GM19043 (cell line): ENCODE measurements at regions not wholly inside any gene's neighbourhood (a gene's known extent, or its start where the extent isn't known, plus 50 kb on each side); places are given as distances from the start of the nearest gene placed in this dataset.

Experiments
- ATAC-seq: cut with Tn5 transposase; IDR thresholded peaks from one replicate; pipeline ENCODE4 v1.9.1; 2021; ENCODE audit warnings: low read depth; ENCODE audit not compliant: unreplicated experiment

- ATAC-seq: no peak
Measured at GRCh38 chr5:54927097-54927746, 58.2 kb downstream of the ESM1 start.

GRCh38 chr5:54924487-54924886 lies 60.9 kb downstream of the ESM1 start:
- no peak for ATAC-seq

GRCh38 chr5:54917323-54917722 lies 68.1 kb downstream of the ESM1 start:
- no peak for ATAC-seq

DNA sequence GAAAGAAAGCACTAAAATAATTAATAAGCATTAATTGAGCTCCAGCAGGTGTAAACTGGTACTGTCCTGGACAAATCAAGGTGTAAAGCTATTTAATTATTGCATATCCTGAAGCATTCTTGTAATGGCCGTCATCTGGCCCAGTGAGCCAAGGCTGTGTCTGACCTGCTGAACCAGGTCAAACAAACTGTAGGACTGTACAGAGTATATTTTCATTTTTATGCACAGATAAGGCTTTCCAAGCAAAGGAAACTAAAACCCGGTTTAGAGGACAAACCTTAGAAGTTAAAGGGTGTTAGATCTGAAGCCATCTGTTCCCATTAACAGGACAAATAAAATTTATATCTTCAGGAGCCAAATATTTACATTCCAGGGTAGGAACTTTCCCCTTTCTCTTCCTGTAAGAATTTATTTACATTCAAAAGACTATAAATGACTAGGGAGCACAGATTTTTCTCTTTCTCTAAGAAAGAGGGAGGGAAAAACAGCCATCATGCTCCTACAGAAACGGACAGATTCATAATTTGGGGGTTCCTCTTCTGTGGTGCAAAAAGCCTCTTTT lies 69.8 kb downstream of the ESM1 start:
- no peak for ATAC-seq

GRCh38 chr5:54912021-54912420 lies 73.4 kb downstream of the ESM1 start:
- ATAC-seq: no peak

DNA sequence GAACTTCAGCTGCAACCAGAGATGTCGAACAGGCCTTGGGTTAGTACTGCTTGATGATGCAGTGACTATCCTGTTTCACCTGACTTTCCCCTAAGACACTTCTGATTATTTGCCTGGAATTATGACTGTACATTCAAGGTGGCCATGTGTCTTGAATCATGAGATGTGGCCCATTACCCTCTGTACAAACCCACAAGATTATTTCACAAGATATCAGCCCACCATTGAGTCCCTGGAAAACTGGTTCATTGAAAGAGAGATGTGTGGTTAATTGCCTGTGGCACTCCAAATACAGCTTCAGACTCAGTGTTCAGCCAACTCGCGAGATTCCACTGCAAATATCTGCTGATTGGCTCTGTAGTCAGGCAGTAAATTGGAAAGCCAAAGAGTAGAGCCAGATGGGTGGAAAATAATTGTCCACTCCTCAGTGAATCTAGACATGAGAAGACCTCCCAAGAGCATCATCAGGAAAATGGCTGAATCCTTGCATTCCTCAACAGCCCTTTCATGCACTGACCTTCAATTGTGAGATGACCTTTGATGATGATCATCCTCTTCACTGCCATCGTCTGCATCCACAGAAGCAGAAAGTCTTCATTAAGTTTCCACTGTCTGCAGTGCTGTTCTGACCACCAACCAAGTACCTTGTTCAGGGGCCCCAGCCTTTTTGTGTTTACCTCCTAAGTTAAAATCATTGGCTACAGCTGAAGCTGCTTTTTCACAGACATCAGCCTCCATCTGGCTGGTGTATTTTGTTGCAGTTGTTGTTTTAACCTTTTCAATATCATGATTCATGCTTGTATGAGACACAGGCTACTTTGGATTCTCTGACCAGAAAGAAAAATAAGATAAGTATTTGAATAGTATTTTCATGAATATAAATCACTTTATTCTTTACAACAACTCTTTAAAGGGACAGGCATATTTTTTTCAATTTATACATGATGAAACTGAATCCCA lies 75.2 kb downstream of the ESM1 start:
- ATAC-seq: no peak

GRCh38 chr5:54908774-54909525 lies 76.4 kb downstream of the ESM1 start:
- no peak for ATAC-seq

GRCh38 chr5:54905942-54906537 lies 79.4 kb downstream of the ESM1 start:
- ATAC-seq: no peak

DNA sequence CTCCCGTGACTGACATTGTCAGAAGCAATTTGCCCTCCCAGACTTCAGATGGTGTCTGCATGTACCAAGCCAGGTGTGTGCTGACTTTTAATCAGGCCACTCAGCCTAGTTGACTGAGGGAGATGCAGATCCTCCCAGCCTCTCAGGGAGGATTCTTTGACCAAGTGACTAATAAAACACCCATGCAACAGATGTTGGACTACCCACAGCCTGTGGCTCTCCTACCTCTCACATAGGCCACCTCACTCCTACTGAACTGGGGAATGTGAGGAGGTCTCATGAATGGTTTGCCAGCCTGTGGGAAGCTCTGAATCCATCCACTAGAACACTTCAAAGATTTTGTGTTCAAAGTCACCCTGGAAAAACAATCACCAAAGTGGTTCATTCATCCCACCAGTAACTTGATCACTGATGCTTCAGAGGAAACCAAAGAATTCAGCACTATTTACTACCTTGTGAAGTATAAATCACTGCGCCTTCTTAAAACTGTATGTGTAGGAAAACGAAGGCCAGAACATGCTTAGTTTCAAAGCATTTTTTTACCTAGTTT lies 80.1 kb downstream of the ESM1 start:
- ATAC-seq: no peak

DNA sequence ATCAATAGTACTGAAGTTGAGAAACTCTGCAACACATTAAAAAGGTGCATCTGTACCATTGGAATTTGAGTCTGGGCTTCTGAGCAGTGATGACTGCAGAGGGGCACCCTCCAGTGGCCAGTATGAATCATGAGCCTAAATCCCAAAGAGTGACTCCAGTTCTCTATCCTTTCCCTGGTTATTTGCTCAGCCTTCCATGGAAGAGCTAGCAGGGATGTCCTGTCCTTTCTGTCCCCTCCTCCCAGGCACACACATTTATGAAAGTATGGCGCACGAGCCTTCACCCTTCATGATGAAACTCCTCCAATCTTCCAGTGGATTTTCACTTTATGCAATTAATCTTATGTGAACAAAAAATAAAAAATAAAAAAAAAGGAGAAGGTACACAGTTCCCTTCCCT lies 81.0 kb downstream of the ESM1 start:
- no peak for ATAC-seq

GRCh38 chr5:54902791-54903473 lies 82.5 kb downstream of the ESM1 start:
- peak; percentile 99 for ATAC-seq

DNA sequence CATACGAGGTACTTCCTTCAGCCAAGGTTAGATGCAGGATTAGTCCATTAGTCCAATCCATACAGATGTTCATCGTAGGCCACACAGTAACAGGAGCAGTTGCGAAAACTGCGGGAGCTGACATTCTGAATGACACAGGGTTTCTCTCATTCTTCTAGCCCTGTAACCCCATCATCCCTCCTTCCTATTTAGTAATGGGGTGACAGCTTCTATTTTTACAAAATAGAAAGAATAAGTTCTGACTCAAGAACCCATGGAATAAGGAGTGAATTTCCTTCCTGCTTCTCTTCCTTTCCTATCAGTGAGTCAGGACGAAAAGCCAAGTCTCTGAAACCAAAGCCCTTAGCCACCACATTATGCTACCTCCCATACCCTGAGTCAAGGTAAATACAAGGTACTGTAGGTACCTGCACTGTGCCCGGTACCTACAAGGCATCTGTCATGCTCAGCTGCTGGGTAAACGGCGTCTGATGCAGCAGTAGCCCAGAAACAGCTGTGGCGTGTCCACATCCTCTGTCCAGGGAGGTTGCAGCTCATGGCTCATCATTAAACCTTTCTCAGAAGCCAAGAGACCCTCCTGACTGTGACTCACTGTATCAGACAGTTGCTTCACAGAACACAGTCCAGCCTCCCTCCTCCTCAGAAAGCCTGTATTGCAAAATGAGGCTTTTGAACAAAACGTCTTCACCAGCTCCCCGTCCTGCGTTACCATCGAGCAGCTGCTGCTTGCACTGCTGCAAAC lies 84.2 kb downstream of the ESM1 start:
- no peak for ATAC-seq

- ATAC-seq: no peak
Measured at GRCh38 chr5:54897001-54897400, 88.4 kb downstream of the ESM1 start.

- ATAC-seq: no peak
Measured at GRCh38 chr5:54895816-54896341, 89.5 kb downstream of the ESM1 start.

DNA sequence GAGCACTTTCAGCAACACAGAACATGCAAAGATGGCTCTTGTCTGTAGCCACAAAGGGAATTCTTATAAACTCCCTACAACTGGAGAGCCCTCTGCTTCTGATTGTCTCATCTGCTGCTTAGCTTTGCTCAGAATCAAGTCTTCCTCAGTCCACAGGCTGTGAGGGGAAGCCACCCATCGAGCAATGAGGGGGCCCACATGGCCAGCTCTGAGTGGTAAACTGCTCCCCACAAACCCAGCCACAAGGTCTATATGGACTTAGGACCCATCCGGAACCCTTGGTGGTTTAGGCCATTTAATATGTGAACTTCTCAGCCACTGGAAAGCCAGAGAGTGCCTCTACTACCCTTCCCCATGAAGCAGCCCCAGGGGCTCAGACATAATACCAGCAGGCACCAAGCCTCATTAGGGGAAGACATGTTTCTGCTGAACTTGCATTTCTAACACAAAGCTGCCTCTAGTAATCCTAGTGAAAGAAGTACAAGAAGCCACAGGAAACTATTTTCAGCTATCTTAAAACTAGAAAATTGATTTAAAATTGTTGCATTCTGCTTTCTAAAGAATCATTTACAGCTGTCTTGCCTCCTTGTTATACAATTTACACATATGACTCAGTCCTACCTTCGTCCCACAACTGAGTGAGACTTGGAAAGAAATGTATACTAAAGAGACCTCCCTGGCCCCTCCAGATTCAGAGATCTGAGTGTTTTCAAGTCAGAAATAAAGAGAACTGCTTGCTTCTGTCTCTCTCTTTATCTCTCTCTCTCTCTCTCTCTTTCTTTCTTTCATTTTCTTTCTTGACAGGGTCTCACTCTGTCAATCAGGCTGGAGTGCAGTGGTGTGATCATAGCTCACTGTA lies 90.2 kb downstream of the ESM1 start:
- ATAC-seq: no peak

GRCh38 chr5:54889826-54890225 lies 95.6 kb downstream of the ESM1 start:
- no peak for ATAC-seq

- no peak for ATAC-seq
Measured at GRCh38 chr5:54887663-54888062, 97.7 kb downstream of the ESM1 start.

GRCh38 chr5:54886866-54887265 lies 98.5 kb downstream of the ESM1 start:
- ATAC-seq: no peak
